ENCODE measurements at regions not wholly inside any gene's neighbourhood (a gene's known extent, or its start where the extent isn't known, plus 50 kb on each side); places are given as distances from the start of the nearest gene placed in this dataset.
A peak's percentile ranks its signal among the peaks of the same experiment; 100 is the strongest.
"Not testable (repeated sequence)": the region's sequence is repeated elsewhere in the genome, so short reads cannot be mapped to it uniquely, and the experiment has no call there.

GRCh38 chr14:105888151-105888550 is 361.8 kb downstream of the TMEM121 start:
- Histone ChIP-seq H3K9me3 (no peaks in the 10 kb centered on the region), H3K27me3 (ENCODE audit: low read depth) (no peaks in the 10 kb centered on the region), H3K4me1 (no peaks in the 10 kb centered on the region), H3K4me3 (no peak overlapping the region), H3K36me3 (replicated peaks) (no peaks in the 10 kb centered on the region)
- in situ Hi-C loops (cut with MboI; ENCODE audit: low sequenced_read_pairs): no loop called here
- peak in 1 of 2 experiments; percentile 4 for DNase-seq (ENCODE audit: low spot score in 2 of 2)

GRCh38 chr14:105888784-105889665 is 362.6 kb downstream of the TMEM121 start:
- Histone ChIP-seq H3K36me3 (replicated peaks) (no peaks in the 10 kb centered on the region), H3K9me3 (no peaks in the 10 kb centered on the region), H3K4me1 (no peaks in the 10 kb centered on the region), H3K27me3 (ENCODE audit: low read depth) (no peaks in the 10 kb centered on the region), H3K4me3 (no peak overlapping the region)
- in situ Hi-C loops (cut with MboI; ENCODE audit: low sequenced_read_pairs): no loop called here
- DNase-seq (ENCODE audit: low spot score in 2 of 2): peak in 1 of 2 experiments; percentile 4

DNA sequence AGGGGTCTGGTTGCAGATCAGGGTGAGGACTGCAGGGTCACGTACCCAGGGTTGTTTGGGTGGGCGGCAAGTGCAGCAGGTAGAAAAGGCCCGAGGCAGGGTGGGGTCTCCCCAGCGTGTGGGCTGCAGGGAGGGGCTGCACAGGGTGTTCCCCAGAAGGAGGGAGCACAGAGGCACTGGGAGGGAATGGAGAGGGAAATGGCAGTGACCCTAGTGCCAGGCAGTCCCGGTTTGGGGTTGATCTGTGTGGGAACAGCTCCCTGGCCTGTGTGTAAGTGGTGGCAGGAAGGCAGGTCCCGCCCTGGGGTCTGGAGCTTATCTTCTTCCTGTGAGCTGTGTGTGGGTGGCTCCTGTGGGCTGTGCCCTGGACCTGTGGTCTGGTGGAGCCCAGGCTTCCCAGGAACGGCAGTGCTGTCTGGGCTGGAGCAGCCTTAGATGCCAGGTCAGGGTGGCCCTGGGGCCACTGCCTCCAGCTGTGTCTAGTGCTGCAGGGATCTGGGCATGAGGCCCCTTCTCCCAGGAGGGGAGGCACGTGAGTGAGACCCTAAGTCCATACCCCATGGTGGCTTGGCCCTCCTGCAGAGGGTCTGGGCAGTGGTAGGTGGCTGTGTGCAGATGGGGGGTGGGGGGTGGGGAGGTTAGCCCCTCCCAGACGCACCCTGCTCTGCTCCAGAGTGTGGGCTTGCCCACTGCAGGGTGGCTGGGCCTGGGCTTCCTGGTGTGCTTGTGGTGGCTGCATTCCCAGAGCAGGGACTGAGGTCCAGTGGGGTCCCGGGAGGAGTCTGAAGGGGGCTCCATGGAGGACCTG is 363.5 kb downstream of the TMEM121 start:
- Histone ChIP-seq H3K4me3 (no peak overlapping the region), H3K9me3 (no peaks in the 10 kb centered on the region)
- in situ Hi-C loops (cut with MboI; ENCODE audit: low sequenced_read_pairs): no loop called here

GRCh38 chr14:105890474-105891220 is 364.3 kb downstream of the TMEM121 start:
- in situ Hi-C loops (cut with MboI; ENCODE audit: low sequenced_read_pairs): no loop called here
- Histone ChIP-seq H3K36me3 (replicated peaks) (no peaks in the 10 kb centered on the region), H3K9me3 (no peaks in the 10 kb centered on the region), H3K27me3 (ENCODE audit: low read depth) (no peaks in the 10 kb centered on the region), H3K4me1 (no peaks in the 10 kb centered on the region), H3K4me3 (no peak overlapping the region)
- DNase-seq (ENCODE audit: low spot score in 2 of 2): peak in 1 of 2 experiments; percentile 5

More for the DNA sequence above, 363.5 kb downstream of the TMEM121 start:
- peak in 1 of 2 experiments; percentile 4 for DNase-seq (ENCODE audit: low spot score in 2 of 2)
- Histone ChIP-seq H3K27me3 (ENCODE audit: low read depth) (no peaks in the 10 kb centered on the region), H3K4me1 (no peaks in the 10 kb centered on the region), H3K36me3 (replicated peaks) (no peaks in the 10 kb centered on the region)

DNA sequence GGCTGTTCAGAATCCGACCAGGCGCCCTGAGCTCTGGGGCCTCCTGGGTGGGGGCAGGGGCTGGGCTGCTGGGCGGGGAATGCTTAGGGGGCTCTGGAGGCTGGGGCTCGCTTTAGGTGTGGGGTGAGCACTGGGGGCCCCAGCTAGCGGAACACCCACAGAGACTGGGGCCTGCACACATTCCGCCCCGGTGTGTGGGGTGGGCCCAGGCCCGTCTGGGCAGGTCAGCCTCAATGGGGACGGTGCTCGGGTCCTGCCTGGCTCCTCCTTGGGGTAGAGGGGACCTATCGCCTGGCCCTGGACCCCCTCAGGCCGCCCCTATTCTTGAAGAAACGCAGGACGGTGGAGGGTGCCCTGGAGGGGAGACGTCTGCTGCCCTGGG is 364.8 kb downstream of the TMEM121 start:
- H3K27me3 ChIP-seq (ENCODE audit: low read depth): no peaks in the 10 kb centered on the region
- no peaks in the 10 kb centered on the region for H3K36me3 ChIP-seq (replicated peaks)
- in situ Hi-C loops (cut with MboI; ENCODE audit: low sequenced_read_pairs): no loop called here
- H3K9me3 ChIP-seq: no peaks in the 10 kb centered on the region
- peak in 1 of 2 experiments; percentile 7 for DNase-seq (ENCODE audit: low spot score in 2 of 2)
- no peak overlapping the region for H3K4me3 ChIP-seq
- no peaks in the 10 kb centered on the region for H3K4me1 ChIP-seq

GRCh38 chr14:105891631-105892452 is 365.5 kb downstream of the TMEM121 start:
- Histone ChIP-seq H3K27me3 (ENCODE audit: low read depth) (no peaks in the 10 kb centered on the region), H3K4me1 (no peaks in the 10 kb centered on the region), H3K4me3 (no peak overlapping the region), H3K36me3 (replicated peaks) (no peaks in the 10 kb centered on the region), H3K9me3 (no peaks in the 10 kb centered on the region)
- in situ Hi-C loops (cut with MboI; ENCODE audit: low sequenced_read_pairs): no loop called here
- DNase-seq (ENCODE audit: low spot score in 2 of 2): peak in 1 of 2 experiments; percentile 6

DNA sequence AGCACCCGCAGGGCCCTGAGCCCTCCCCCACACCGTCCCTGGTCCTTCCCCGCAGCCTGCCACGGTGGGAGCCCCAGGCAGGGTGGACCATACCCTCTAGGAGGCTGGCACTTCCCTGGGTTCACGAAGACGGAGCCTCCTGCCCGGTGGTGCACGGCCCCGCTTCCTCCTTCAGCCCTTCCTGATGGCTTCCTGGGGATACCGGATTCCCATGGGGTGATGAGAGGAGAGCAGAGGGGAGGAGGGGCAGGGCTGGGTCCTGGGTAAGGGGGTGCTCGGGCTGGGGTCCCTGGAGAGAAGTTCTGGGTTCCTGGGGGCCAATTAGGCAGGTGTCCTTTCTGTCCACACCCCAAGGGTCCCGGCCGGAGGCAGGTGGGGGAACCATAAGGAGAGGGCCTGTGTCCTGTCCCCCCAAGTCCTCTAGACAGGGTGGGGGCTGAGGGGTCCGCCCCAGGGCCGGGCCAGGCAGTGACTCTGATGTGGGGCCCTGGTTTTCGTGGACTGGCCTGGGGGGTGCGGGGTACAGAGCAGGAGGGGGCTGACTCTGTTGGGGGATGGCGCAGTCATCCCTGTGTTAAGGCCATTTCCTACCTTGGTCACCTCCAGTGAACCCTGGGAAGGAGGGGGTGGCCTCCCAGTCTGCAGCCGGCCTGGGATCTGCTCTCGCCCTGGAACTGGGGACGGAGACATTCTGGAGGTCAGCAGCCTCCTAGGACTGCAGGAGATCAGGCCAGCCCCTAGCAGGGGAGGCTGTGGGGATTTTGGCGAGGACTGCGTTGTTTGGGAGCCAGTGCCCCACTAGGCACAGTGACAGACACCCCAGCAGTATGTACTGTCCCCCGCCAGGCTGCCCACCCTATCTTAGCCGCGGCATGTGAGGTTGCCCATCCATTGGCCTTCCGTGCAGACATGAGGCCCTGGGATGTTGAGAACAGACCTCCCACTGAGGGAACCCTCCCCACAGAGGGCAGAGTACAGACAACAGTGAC is 366.4 kb downstream of the TMEM121 start:
- H3K36me3 ChIP-seq (replicated peaks); H3K4me3 ChIP-seq; in situ Hi-C loops (cut with MboI; ENCODE audit: low sequenced_read_pairs); H3K9me3 ChIP-seq; H3K27me3 ChIP-seq (ENCODE audit: low read depth); H3K4me1 ChIP-seq: not testable (repeated sequence)
- DNase-seq (ENCODE audit: low spot score in 2 of 2): peak in 1 of 2 experiments; percentile 4

DNA sequence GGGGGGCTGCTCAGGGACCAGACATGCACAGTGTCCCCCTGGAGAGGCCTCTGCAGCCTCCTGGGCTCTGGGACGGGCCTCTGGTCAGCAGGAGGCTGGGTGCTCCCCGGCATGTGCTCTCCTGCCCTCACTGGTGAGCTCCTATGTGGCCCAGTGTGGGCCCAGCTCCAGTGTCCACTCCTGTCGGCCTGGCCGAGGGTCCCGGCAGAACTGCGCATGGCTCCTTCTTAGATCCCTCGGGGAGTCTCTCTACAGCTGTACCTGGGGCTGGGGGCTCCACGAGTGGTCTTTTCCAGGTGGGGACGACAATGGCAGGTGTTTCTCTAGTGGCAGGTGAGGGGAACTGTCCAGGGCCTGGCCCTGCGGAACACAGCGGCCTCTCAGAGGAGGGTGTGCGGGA is 367.3 kb downstream of the TMEM121 start:
- in situ Hi-C loops (cut with MboI; ENCODE audit: low sequenced_read_pairs); H3K9me3 ChIP-seq: not testable (repeated sequence)

DNA sequence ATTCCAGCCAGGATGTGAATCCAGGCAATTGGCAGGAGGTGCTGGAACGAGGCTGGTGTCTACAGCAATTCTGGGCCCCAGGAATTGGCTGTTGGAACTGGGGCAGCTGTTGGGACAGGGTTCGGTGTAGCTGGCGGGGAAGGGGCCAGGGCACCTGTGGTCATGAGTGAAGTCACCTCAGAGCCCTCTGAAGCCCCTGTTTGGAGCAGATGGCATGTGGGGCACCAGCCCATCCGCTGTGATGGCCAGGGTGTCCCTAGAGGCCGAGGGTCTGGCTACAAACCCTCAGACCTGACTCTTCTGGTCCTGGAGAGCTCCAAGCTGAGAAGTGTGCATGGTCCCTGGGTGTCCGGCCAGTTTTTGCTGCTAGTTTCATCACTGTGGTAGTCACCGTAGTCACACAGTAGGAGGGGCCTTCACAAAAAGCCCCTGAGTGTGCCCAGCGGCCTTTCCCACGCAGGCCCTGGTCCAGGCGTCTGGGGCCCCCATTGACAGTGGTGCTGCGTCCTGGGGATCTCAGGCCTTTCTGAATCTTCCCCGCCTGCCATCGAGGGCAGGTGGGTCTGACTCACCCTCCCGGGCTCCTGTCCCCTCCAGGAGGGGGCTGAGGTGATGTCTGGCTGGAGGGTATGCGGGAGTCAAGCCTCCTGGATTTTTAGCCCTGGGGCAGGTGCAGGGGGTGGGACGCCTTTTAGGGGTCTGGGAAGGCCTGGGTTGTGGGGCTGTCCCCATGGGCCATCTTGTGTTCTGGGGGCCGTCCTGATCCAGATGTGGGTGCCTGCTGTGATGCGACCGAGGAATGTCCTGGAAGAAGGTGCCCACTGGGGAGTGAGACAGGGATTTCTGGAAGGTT is 368.0 kb downstream of the TMEM121 start:
- H3K27me3 ChIP-seq (ENCODE audit: low read depth): no peaks in the 10 kb centered on the region
- no peaks in the 10 kb centered on the region for H3K4me1 ChIP-seq
- H3K9me3 ChIP-seq: no peaks in the 10 kb centered on the region
- no peaks in the 10 kb centered on the region for H3K36me3 ChIP-seq (replicated peaks)
- no peak overlapping the region for H3K4me3 ChIP-seq
- no peak for DNase-seq (ENCODE audit: low spot score in 2 of 2)
- in situ Hi-C loops (cut with MboI; ENCODE audit: low sequenced_read_pairs): no loop called here

More for the DNA sequence above, 367.3 kb downstream of the TMEM121 start:
- DNase-seq (ENCODE audit: low spot score in 2 of 2); H3K4me3 ChIP-seq; H3K4me1 ChIP-seq; H3K27me3 ChIP-seq (ENCODE audit: low read depth); H3K36me3 ChIP-seq (replicated peaks): not testable (repeated sequence)

GRCh38 chr14:105894978-105895881 is 368.8 kb downstream of the TMEM121 start:
- Histone ChIP-seq H3K4me3 (no peak overlapping the region), H3K36me3 (replicated peaks) (no peaks in the 10 kb centered on the region), H3K9me3 (no peaks in the 10 kb centered on the region), H3K27me3 (ENCODE audit: low read depth) (no peaks in the 10 kb centered on the region), H3K4me1 (no peaks in the 10 kb centered on the region)
- in situ Hi-C loops (cut with MboI; ENCODE audit: low sequenced_read_pairs): no loop called here
- no peak for DNase-seq (ENCODE audit: low spot score in 2 of 2)

DNA sequence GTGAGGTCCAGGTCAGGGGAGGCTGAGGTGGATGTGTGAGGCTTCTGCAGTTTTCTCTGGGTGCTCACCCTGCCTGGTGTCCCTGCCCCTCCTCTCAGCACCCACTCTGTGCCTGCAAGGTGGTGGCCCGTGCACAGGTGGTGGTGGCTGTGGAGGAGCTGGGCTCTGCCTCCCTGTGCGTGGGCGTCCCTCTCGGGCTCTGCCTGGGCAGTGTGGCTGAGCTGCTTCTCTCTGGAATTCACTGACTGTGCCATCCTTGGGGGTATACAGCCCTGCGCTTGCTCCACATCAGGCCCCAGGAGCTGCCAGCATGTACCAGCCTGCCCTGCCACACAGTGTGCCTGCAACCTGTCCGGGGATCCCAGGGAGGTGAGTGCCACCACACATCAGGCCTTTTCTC is 369.8 kb downstream of the TMEM121 start:
- H3K4me3 ChIP-seq; H3K9me3 ChIP-seq; in situ Hi-C loops (cut with MboI; ENCODE audit: low sequenced_read_pairs); H3K4me1 ChIP-seq; H3K36me3 ChIP-seq (replicated peaks); DNase-seq (ENCODE audit: low spot score in 2 of 2); H3K27me3 ChIP-seq (ENCODE audit: low read depth): not testable (repeated sequence)

All from HAP-1 (cell line).